Chondrocyte (in vitro differentiated cells): ENCODE measurements at regions not wholly inside any gene's neighbourhood (a gene's known extent, or its start where the extent isn't known, plus 50 kb on each side); places are given as distances from the start of the nearest gene placed in this dataset.
"Not testable (repeated sequence)": the region's sequence is repeated elsewhere in the genome, so short reads cannot be mapped to it uniquely, and the experiment has no call there.

Experiments
- DNase-seq: peaks from one replicate; pipeline ENCODE4 v3.0.0; 2021; ENCODE audit warnings: mixed read lengths, low spot score
- H3K27ac Mint-ChIP-seq: one replicate; pipeline ENCODE4 v1.8.0; 2021; ENCODE audit warnings: mild to moderate bottlenecking, moderate library complexity, mixed read lengths; ENCODE audit not compliant: unreplicated experiment
- H3K27me3 Mint-ChIP-seq: 2 replicates; pipeline ENCODE4 v1.8.0; 2021; ENCODE audit warnings: low read depth, mixed read lengths
- H3K36me3 Mint-ChIP-seq: 2 replicates; pipeline ENCODE4 v1.8.0; 2021; ENCODE audit warnings: low read depth, mixed read lengths
- H3K4me1 Mint-ChIP-seq: 2 replicates; pipeline ENCODE4 v1.8.0; 2021; ENCODE audit warnings: low read depth, mild to moderate bottlenecking, mixed read lengths
- H3K4me3 Mint-ChIP-seq: one replicate; pipeline ENCODE4 v1.8.0; 2021; ENCODE audit warnings: mild to moderate bottlenecking, moderate library complexity, mixed read lengths; ENCODE audit not compliant: unreplicated experiment
- H3K9me3 Mint-ChIP-seq: 2 replicates; pipeline ENCODE4 v1.8.0; 2021; ENCODE audit warnings: low read depth, mixed read lengths
- CTCF ChIP-seq: fragments of 200-600 bp; sonication (generic); IDR thresholded peaks from 2 replicates; pipeline ENCODE4 v1.5.0; 2021; ENCODE audit warnings: antibody characterized with exemption, mild to moderate bottlenecking, moderate library complexity

DNA sequence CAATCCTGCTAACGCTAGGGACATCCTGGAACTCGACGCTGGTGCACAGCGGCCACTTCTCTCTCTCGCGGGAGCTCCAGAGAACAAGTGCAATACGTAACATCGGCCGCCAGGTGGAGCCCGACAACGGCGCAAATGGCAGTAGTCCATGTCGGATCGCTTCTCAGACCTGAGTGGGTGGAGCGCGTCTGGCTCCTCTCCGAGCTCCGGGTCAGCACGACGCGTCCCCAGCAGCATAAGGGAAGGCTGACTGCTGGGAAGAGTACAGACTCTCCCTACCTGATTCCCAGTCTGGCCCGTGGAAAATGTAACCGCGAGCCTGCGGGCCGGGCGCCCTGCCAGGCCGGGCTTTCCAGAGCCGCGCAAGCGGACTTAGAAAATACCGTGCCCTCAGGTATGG is 1725.8 kb downstream of the SPATA31A7 start:
- H3K4me3 Mint-ChIP-seq, H3K9me3 Mint-ChIP-seq, H3K27ac Mint-ChIP-seq, H3K4me1 Mint-ChIP-seq, H3K36me3 Mint-ChIP-seq, DNase-seq, H3K27me3 Mint-ChIP-seq: not testable (repeated sequence)
- peak; percentile 56 for TF ChIP-seq CTCF

DNA sequence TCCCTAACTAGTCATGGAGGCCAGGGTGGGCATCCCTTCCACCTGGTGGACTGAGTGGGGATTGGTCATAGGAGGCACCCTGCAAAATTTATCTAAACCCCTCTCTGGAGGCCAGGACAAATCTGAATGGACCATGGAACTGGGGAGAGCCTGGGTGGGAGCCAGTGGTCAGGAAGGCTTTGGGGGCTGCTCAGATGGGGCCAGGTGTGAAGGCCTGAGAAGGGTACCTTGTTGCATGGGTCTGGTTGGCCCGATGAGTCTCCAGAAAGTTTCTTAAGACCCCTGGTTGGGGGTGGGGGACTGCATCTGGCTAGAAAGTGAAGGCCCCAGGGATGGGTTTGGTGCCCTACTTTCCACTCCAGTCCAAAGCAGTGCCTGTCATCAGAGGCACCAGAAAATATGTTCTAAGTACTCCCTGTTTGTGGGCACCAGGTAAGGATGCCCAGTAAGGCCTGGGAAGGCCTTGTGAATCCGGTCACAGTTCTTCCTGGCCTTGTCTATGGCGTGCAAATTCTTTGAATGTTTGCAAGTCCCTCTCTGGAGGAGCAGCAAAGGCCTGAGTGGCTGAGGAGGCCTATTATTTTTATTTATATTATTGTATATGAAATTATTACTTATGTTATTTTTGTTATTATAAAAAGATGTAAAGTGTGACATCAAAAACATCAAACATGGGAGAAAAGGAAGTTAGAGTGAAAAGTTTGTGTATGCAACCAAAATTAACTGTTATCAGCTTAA is 1729.0 kb downstream of the SPATA31A7 start:
- not testable (repeated sequence) for H3K4me3 Mint-ChIP-seq, H3K4me1 Mint-ChIP-seq, H3K27ac Mint-ChIP-seq, H3K36me3 Mint-ChIP-seq, H3K27me3 Mint-ChIP-seq, H3K9me3 Mint-ChIP-seq, DNase-seq

- not testable (repeated sequence) for H3K27ac Mint-ChIP-seq, H3K27me3 Mint-ChIP-seq, H3K4me3 Mint-ChIP-seq
These were observed 1741.6 kb downstream of the SPATA31A7 start for GRCh38 chr9:62931484-62931883.

DNA sequence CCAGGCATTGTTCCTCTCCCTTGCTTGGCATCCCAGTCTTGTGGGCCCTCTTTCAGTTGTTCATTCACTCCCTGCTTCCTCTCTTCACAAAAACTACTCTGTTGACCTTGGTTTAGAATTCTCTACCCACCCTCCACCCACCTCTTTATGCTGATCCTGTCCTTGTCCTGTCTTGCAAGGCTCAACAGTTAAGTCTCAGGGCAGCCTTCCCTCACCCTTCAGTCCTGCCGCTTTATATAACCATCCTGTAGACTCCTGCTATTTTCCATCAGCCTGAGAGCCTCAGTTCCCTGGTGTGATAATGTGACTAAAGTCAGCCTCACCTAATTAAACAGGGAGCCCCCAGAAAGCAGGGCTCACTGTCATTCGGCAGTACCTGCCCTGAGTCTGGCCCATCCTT is 1763.0 kb downstream of the SPATA31A7 start:
- H3K27me3 Mint-ChIP-seq, H3K9me3 Mint-ChIP-seq, H3K4me3 Mint-ChIP-seq, H3K27ac Mint-ChIP-seq, H3K4me1 Mint-ChIP-seq, H3K36me3 Mint-ChIP-seq, DNase-seq: not testable (repeated sequence)

More at GRCh38 chr9:62931484-62931883, 1741.6 kb downstream of the SPATA31A7 start:
- not testable (repeated sequence) for DNase-seq, H3K9me3 Mint-ChIP-seq, H3K4me1 Mint-ChIP-seq, H3K36me3 Mint-ChIP-seq
